Suprapubic skin (tissue), 4 donors: ENCODE measurements at regions not wholly inside any gene's neighbourhood (a gene's known extent, or its start where the extent isn't known, plus 50 kb on each side); places are given as distances from the start of the nearest gene placed in this dataset.

Source experiments
- DNase-seq, 2 donors: peaks; one replicate each; pipeline ENCODE4 v3.0.0-alpha.2; 2019; ENCODE audit warnings: low spot score in 2 of 2
- H3K27ac ChIP-seq: fragments of 200-600 bp; sonication (generic); one replicate; pipeline ENCODE4 v1.5.1; 2019
- H3K27me3 ChIP-seq: fragments of 200-600 bp; sonication (generic); one replicate; pipeline ENCODE4 v1.5.1; 2019
- H3K36me3 ChIP-seq: fragments of 200-600 bp; sonication (generic); one replicate; pipeline ENCODE4 v1.5.1; 2019
- H3K4me1 ChIP-seq: fragments of 200-600 bp; sonication (generic); one replicate; pipeline ENCODE4 v1.5.1; 2019
- H3K4me3 ChIP-seq: fragments of 200-600 bp; sonication (generic); one replicate; pipeline ENCODE4 v1.5.1; 2019; ENCODE audit warnings: mild to moderate bottlenecking
- H3K9me3 ChIP-seq: fragments of 200-600 bp; sonication (generic); one replicate; pipeline ENCODE4 v1.5.1; 2019
- EP300 ChIP-seq: sonication (generic); formaldehyde crosslinking; IDR thresholded peaks from one replicate; pipeline ENCODE4 v1.6.1; 2017; ENCODE audit warnings: antibody characterized with exemption
- POLR2A ChIP-seq, 2 donors: fragments of 450-650 bp; IDR thresholded peaks; one replicate each; pipeline ENCODE4 v1.6.1; 2017; ENCODE audit warnings: antibody characterized with exemption in 2 of 2, mild to moderate bottlenecking in 2 of 2, moderate library complexity in 2 of 2
- POLR2AphosphoS5 ChIP-seq, 3 donors: sonication (generic); formaldehyde crosslinking; IDR thresholded peaks; one replicate each; pipeline ENCODE4 v1.6.1; 2017; ENCODE audit warnings: antibody characterized with exemption in 3 of 3
- WGBS: methylation state at CpG from one replicate; pipeline ENCODE4 v1.1.5; 2018; 5-methylcytosine and 5-hydroxymethylcytosine counted together
- TF ChIP-seq, protein P1 (sequence below), 2 donors: fragments of 200-600 bp in 1 of 2; fragments of 450-650 bp in 1 of 2; sonication (generic) in 1 of 2; IDR thresholded peaks; one replicate each; pipeline ENCODE4 v1.5.1; 2016 to 2019; ENCODE audit warnings: antibody characterized with exemption in 2 of 2, mild to moderate bottlenecking in 1 of 2, moderate library complexity in 1 of 2

DNA sequence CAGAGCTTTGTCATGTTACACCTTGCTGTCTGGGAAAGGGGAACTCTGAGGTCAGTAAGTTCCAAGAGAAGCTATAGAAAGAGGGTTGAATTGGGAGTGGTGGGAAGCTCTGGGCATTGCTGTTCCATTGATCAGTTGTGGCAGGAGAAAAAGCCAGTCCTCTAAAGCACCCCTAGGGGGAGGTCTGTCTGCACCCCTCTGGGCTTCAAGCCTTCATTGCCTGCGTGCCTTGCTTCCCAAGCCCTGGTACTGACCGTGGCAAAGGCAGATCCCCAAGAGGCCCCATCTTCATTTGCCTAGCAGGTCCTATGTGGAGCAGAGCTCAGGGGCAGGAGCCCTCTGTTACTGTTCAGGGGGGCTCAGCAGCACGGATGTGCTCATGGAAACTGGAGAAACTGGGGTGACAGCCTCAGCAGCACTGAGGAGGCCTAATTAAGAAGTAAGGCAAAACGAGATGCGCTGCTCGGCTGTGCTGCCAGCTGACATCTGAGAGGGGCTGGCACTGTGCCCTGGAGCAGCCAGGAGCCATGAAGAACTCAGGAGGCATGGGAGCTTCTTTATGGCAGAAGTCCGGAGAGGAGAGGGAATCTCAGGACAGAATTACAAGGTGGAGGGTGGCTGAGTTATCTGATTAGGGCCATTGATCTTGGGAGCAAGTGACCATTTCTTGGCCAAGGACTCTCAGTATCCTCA, 270.9 kb downstream of the RPLP1 start:
- TF ChIP-seq EP300, result no peak
- no peak for TF ChIP-seq POLR2A (IDR thresholded peaks at IDR 0.05)
- TF ChIP-seq POLR2AphosphoS5 (IDR thresholded peaks at IDR 0.05), result no peak
- TF ChIP-seq, protein P1, sequence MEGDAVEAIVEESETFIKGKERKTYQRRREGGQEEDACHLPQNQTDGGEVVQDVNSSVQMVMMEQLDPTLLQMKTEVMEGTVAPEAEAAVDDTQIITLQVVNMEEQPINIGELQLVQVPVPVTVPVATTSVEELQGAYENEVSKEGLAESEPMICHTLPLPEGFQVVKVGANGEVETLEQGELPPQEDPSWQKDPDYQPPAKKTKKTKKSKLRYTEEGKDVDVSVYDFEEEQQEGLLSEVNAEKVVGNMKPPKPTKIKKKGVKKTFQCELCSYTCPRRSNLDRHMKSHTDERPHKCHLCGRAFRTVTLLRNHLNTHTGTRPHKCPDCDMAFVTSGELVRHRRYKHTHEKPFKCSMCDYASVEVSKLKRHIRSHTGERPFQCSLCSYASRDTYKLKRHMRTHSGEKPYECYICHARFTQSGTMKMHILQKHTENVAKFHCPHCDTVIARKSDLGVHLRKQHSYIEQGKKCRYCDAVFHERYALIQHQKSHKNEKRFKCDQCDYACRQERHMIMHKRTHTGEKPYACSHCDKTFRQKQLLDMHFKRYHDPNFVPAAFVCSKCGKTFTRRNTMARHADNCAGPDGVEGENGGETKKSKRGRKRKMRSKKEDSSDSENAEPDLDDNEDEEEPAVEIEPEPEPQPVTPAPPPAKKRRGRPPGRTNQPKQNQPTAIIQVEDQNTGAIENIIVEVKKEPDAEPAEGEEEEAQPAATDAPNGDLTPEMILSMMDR (IDR thresholded peaks at IDR 0.05), result no peak
- peaks cover 18% of the 10 kb centered on the region for H3K4me1 ChIP-seq
- peaks cover 2% of the 10 kb centered on the region for H3K27me3 ChIP-seq

DNA sequence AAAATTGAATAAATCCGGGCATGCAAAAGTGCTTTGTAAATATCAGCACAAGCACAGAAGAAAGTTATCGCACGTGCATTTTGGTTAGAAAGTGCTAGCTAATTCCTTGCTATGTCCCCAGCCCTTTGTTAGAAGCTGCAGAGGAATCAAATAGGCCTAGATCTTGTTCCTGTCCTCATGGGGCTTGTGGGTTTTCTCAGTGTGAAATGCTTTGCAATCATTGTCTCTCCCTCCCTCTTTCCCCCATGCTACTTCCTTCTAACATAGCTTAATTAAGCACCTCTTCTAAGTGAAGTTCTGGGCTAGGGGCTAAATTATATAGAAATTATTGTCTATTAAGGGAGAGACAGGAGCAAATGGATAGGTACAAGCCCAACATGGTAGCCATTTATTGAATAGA, 271.7 kb downstream of the RPLP1 start:
- no peaks in the 10 kb centered on the region for H3K9me3 ChIP-seq
- H3K36me3 ChIP-seq, result no peaks in the 10 kb centered on the region
- no peak overlapping the region for H3K4me3 ChIP-seq
- no peak for DNase-seq
- no peak overlapping the region for H3K27ac ChIP-seq
- peaks cover 2% of the 10 kb centered on the region for H3K27me3 ChIP-seq
- WGBS, result 98% methylated on average over 3 of the region's 3 CpGs
- H3K4me1 ChIP-seq, result peaks cover 14% of the 10 kb centered on the region
- TF ChIP-seq EP300 (no peak), POLR2AphosphoS5 (IDR thresholded peaks at IDR 0.05) (no peak)

More for the DNA sequence above, 270.9 kb downstream of the RPLP1 start:
- H3K9me3 ChIP-seq, result no peaks in the 10 kb centered on the region
- H3K27ac ChIP-seq, result no peak overlapping the region
- no peak overlapping the region for H3K4me3 ChIP-seq
- H3K36me3 ChIP-seq, result no peaks in the 10 kb centered on the region
- DNase-seq, result no peak
- 59% methylated on average over 7 of the region's 7 CpGs for WGBS

DNA sequence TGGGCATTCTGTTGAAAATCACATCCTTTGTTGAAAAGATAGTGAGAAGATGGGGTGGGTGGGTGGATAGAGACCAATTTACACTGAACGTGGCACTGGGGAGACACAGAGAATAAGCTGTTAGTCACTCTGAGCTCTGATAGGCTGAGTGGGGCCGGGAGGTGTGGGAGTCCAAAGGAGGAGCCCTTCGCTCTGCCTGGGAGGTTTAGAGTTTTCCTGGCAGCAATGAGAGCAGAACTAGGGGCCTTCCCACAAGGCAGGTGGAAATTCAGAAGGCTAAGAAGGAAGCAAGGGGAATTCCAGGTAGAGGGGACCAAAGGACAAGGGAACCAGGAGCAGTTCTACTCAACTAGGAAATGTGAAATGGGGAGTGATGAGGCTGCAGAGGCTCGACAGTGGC, 272.7 kb downstream of the RPLP1 start:
- no peak overlapping the region for H3K27ac ChIP-seq
- DNase-seq, result no peak

DNA sequence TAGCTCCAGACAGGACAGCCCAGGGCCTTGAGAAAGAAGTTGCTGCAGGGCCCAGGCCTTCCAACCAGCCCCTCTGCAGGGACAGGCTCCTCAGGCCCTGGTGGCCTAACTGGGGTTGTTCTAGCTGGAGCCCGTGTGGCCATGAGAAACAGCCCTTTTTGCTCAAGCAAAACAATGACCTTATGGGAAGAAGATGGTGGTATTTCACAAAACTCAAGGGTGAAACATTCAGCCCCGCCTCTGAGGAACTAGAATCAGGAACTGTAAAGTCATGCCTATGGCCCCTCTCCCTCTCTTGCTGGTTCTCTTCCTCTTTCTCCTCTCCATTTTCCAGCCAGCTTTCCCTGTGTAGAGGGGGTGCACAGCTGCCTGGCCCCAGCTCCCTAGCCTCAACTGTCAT, 273.3 kb downstream of the RPLP1 start:
- H3K4me3 ChIP-seq, result no peak overlapping the region
- no peak for DNase-seq
- TF ChIP-seq, protein P1 (IDR thresholded peaks at IDR 0.05), result no peak
- TF ChIP-seq POLR2AphosphoS5 (IDR thresholded peaks at IDR 0.05), result no peak
- no peak for TF ChIP-seq POLR2A (IDR thresholded peaks at IDR 0.05)
- no peak for TF ChIP-seq EP300
- peaks cover 2% of the 10 kb centered on the region for H3K27me3 ChIP-seq
- H3K4me1 ChIP-seq, result peaks cover 10% of the 10 kb centered on the region
- WGBS, result 88% methylated on average over 2 of the region's 2 CpGs
- no peak overlapping the region for H3K27ac ChIP-seq
- H3K36me3 ChIP-seq, result no peaks in the 10 kb centered on the region
- no peaks in the 10 kb centered on the region for H3K9me3 ChIP-seq

More for the DNA sequence above, 272.7 kb downstream of the RPLP1 start:
- H3K9me3 ChIP-seq, result no peaks in the 10 kb centered on the region
- H3K36me3 ChIP-seq, result no peaks in the 10 kb centered on the region
- TF ChIP-seq POLR2A (IDR thresholded peaks at IDR 0.05), result no peak
- no peak for TF ChIP-seq EP300
- no peak for TF ChIP-seq POLR2AphosphoS5 (IDR thresholded peaks at IDR 0.05)
- TF ChIP-seq, protein P1 (IDR thresholded peaks at IDR 0.05), result no peak
- WGBS, result 88% methylated on average over 4 of the region's 4 CpGs
- H3K4me3 ChIP-seq, result no peak overlapping the region
- H3K27me3 ChIP-seq, result peaks cover 2% of the 10 kb centered on the region
- H3K4me1 ChIP-seq, result peaks cover 12% of the 10 kb centered on the region

DNA sequence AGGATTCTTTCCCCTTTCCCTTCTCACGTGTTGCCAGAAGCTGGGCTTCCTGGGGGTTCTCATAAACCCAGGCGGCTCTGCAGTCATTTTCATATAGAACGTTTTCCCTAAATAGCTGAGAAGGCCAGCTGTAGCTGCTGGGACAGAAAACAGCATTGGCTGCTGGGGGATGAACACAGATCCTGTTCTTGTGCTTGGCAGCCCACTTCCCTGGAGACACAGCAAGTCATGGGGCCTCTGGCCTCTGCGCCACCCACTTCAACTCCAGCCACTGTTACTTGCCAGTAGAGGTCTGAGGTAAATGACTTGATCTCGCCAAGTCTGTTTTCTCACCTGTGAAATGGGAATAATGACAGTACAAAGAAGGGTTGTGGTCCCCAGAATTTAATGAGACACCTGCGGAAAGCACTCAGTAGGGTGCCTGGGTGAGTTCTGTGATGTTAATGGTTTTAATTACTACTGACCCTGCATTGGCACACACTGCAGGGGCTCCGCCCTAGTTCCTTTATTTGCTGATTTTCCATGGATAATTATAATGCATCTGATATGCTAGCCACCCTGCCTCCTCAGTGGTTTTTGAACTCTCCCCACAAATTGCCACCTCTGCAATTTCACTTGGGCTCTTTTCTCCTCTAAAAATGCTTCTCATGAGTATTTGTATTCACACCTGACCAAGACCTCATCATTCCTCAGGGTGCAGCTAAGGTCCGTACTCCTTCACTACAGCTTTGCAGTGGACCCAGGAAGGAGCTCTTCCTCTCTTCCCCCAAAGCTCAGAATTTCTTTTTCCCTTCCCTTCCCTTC, 274.7 kb downstream of the RPLP1 start:
- Histone ChIP-seq H3K27ac (no peak overlapping the region), H3K27me3 (peaks cover 2% of the 10 kb centered on the region), H3K4me3 (no peak overlapping the region), H3K36me3 (no peaks in the 10 kb centered on the region), H3K9me3 (no peaks in the 10 kb centered on the region), H3K4me1 (no peaks in the 10 kb centered on the region)
- DNase-seq, result no peak
- no peak for TF ChIP-seq POLR2A (IDR thresholded peaks at IDR 0.05)
- no peak for TF ChIP-seq EP300
- no peak for TF ChIP-seq POLR2AphosphoS5 (IDR thresholded peaks at IDR 0.05)
- TF ChIP-seq, protein P1 (IDR thresholded peaks at IDR 0.05), result no peak
- 83% methylated on average over 7 of the region's 8 CpGs for WGBS
